OCI-LY1 (cell line): ENCODE measurements at regions not wholly inside any gene's neighbourhood (a gene's known extent, or its start where the extent isn't known, plus 50 kb on each side); places are given as distances from the start of the nearest gene placed in this dataset.

ENCODE experiments used
- H2AFZ ChIP-seq: fragments of 200-600 bp; sonication (generic), shearing (Covaris generic); 2 replicates; pipeline ENCODE4 v1.6.0; 2014; ENCODE audit warnings: antibody characterized with exemption, mild to moderate bottlenecking, low read length
- H3F3A ChIP-seq: fragments of 200-600 bp; sonication (generic), shearing (Covaris generic); 2 replicates; pipeline ENCODE4 v1.6.0; 2014; ENCODE audit warnings: mild to moderate bottlenecking, antibody characterized with exemption, low read length, moderate library complexity; ENCODE audit not compliant: insufficient read depth
- H3K27ac ChIP-seq: fragments of 200-600 bp; sonication (generic); 2 replicates; pipeline ENCODE4 v1.5.1; 2014; ENCODE audit warnings: low read length, mixed run types, mild to moderate bottlenecking, low read depth; ENCODE audit not compliant: poor library complexity, severe bottlenecking
- H3K27me3 ChIP-seq: fragments of 200-600 bp; sonication (generic); 2 replicates; pipeline ENCODE4 v1.6.0; 2014; ENCODE audit warnings: antibody characterized with exemption, mild to moderate bottlenecking, low read length, moderate library complexity; ENCODE audit not compliant: insufficient read depth
- H3K36me3 ChIP-seq: fragments of 200-600 bp; sonication (generic); 2 replicates; pipeline ENCODE4 v1.6.1; 2014; ENCODE audit warnings: mild to moderate bottlenecking, antibody characterized with exemption, low read length, moderate library complexity, mixed read lengths; ENCODE audit not compliant: insufficient read depth
- H3K4me1 ChIP-seq: fragments of 200-600 bp; sonication (generic); 2 replicates; pipeline ENCODE4 v1.5.1; 2014; ENCODE audit warnings: mild to moderate bottlenecking, low read length, moderate library complexity; ENCODE audit not compliant: insufficient read depth, severe bottlenecking
- H3K4me2 ChIP-seq: fragments of 200-600 bp; sonication (generic), shearing (Covaris generic); 2 replicates; pipeline ENCODE4 v1.6.1; 2014; ENCODE audit warnings: low read length
- H3K4me3 ChIP-seq: fragments of 200-600 bp; sonication (generic); 2 replicates; pipeline ENCODE4 v1.5.1; 2014; ENCODE audit warnings: low read length, low read depth, mild to moderate bottlenecking, mixed read lengths; ENCODE audit not compliant: poor library complexity, severe bottlenecking
- H3K79me2 ChIP-seq: fragments of 200-600 bp; shearing (Covaris generic); 2 replicates; pipeline ENCODE4 v1.6.1; 2016; ENCODE audit warnings: mixed run types, low read length, mixed read lengths; ENCODE audit not compliant: insufficient read depth
- H3K9ac ChIP-seq: fragments of 200-600 bp; sonication (generic), shearing (Covaris generic); 2 replicates; pipeline ENCODE4 v1.6.1; 2014; ENCODE audit warnings: mild to moderate bottlenecking, low read length, mixed read lengths
- H3K9me2 ChIP-seq: fragments of 200-600 bp; sonication (generic), shearing (Covaris generic); 2 replicates; pipeline ENCODE4 v1.6.1; 2014; ENCODE audit warnings: low read depth, mild to moderate bottlenecking, low read length, mixed read lengths
- H3K9me3 ChIP-seq: fragments of 200-600 bp; shearing (Covaris generic); 2 replicates; pipeline ENCODE4 v1.6.1; 2014; ENCODE audit warnings: low read length, mixed read lengths
- H4K20me1 ChIP-seq: fragments of 200-600 bp; sonication (generic), shearing (Covaris generic); 2 replicates; pipeline ENCODE4 v1.6.0; 2016; ENCODE audit warnings: mild to moderate bottlenecking, low read length; ENCODE audit not compliant: insufficient read depth
- EZH2 ChIP-seq: fragments of 200-600 bp; sonication (generic), shearing (Covaris generic); IDR thresholded peaks from 2 replicates; pipeline ENCODE4 v1.8.0; 2017; ENCODE audit warnings: borderline replicate concordance, mixed run types, mild to moderate bottlenecking, antibody characterized with exemption, low read length, moderate library complexity, mixed read lengths
- TF ChIP-seq, protein P1 (sequence below): fragments of 200-600 bp; sonication (generic), shearing (Covaris generic); IDR thresholded peaks from 2 replicates; pipeline ENCODE4 v1.5.1; 2017; ENCODE audit warnings: mild to moderate bottlenecking, antibody characterized with exemption, low read length, moderate library complexity, mixed read lengths

DNA sequence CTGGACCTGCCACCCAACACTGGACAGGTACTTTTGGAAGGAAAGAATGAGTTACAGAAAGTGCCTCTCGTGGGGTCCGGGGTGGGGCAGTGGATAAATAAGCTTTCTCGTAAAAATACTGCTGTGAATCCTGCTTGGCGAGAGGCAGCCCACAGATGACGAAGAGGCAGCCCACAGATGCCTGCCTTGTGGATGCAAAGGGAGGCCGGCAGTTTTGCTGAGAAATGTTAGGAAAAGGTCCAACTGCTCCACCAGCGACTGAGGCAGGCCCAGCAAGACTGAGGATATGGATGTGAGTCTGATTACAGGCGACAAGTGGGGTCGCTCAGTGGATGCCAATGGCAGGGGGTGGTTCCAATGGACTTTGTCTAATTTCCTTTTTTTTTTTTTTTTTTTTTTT, 79.1 kb upstream of the PPP1R26 start:
- no peak overlapping the region for H3K4me3 ChIP-seq
- no peaks in the 10 kb centered on the region for H3K4me1 ChIP-seq
- no peaks in the 10 kb centered on the region for H4K20me1 ChIP-seq
- H2AFZ ChIP-seq = no peak overlapping the region
- H3K79me2 ChIP-seq = no peaks in the 10 kb centered on the region
- peaks cover 6% of the 10 kb centered on the region; the same call in 1 of the 2 replicates for H3K27me3 ChIP-seq
- no peaks in the 10 kb centered on the region for H3K36me3 ChIP-seq
- H3K4me2 ChIP-seq = no peak overlapping the region
- H3K27ac ChIP-seq = no peak overlapping the region
- H3K9me3 ChIP-seq = no peaks in the 10 kb centered on the region
- no peak overlapping the region for H3K9ac ChIP-seq
- no peaks in the 10 kb centered on the region for H3F3A ChIP-seq
- H3K9me2 ChIP-seq = no peaks in the 10 kb centered on the region
- TF ChIP-seq, protein P1, sequence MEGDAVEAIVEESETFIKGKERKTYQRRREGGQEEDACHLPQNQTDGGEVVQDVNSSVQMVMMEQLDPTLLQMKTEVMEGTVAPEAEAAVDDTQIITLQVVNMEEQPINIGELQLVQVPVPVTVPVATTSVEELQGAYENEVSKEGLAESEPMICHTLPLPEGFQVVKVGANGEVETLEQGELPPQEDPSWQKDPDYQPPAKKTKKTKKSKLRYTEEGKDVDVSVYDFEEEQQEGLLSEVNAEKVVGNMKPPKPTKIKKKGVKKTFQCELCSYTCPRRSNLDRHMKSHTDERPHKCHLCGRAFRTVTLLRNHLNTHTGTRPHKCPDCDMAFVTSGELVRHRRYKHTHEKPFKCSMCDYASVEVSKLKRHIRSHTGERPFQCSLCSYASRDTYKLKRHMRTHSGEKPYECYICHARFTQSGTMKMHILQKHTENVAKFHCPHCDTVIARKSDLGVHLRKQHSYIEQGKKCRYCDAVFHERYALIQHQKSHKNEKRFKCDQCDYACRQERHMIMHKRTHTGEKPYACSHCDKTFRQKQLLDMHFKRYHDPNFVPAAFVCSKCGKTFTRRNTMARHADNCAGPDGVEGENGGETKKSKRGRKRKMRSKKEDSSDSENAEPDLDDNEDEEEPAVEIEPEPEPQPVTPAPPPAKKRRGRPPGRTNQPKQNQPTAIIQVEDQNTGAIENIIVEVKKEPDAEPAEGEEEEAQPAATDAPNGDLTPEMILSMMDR = no peak
- no peak for TF ChIP-seq EZH2

DNA sequence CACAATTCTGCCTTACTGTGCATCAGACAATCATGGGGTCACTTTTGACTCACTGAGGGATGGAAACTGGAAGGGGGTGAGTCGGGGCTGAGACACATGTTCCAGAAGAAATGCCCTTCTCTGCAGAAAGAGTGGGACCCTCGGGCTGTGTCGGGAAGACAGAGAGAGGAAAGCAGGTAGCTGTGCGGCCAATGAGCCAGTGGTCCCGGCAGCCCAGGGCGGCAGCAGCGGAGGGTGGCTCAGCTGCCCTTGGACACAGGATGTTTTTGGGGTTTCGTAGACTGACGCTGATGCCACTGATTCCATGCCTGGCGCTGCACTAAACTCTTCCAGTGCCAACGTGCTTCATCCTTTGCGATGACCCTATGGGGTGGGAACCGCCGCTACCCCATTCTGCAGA, 78.4 kb upstream of the PPP1R26 start:
- Histone ChIP-seq H2AFZ (no peak overlapping the region), H3K27me3 (peaks cover 6% of the 10 kb centered on the region; the same call in 1 of the 2 replicates), H3K79me2 (no peaks in the 10 kb centered on the region), H3K4me3 (no peak overlapping the region), H3K4me1 (no peaks in the 10 kb centered on the region), H3K27ac (no peak overlapping the region), H3K36me3 (no peaks in the 10 kb centered on the region), H3K9me3 (no peaks in the 10 kb centered on the region), H3K9ac (no peak overlapping the region), H3K9me2 (no peaks in the 10 kb centered on the region), H3K4me2 (no peak overlapping the region), H4K20me1 (no peaks in the 10 kb centered on the region), H3F3A (no peaks in the 10 kb centered on the region)
- TF ChIP-seq, protein P1 = no peak

DNA sequence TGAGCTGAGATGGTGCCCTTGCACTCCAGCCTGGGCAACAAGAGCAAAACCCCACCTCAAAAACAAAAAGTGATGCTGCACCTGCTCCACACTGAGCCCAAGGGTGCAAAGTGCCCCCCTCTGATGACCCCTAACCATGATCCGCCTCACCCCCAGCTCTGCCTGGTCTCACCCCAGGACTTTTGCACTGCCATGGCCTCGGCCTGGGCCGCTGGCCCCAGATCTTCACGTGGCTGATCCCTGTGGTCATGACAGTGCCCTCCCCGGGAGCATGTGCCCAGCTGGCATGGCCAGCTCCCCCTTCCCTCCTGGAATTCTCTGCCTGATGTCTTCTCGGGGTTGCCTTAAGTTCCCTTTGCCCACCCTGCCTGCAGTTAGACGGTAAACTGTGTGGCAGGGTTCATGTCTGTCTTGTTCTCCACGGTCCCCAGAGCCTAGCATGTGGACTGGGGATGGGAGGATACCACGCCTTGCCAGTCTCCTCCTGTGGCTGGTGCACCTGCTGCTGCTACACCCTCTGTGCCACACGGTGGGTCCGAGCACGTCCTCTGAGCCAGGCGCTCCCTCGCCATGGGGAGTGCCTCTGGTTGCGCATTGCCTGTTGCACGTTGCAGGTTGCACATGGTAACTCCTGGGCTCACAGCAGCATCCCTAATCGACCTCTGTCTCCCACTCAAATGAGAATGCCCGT, 77.4 kb upstream of the PPP1R26 start:
- Histone ChIP-seq H3F3A (no peaks in the 10 kb centered on the region), H3K79me2 (no peaks in the 10 kb centered on the region), H3K9me3 (no peaks in the 10 kb centered on the region), H4K20me1 (no peaks in the 10 kb centered on the region), H3K27me3 (peaks cover 9% of the 10 kb centered on the region; the same call in 1 of the 2 replicates), H3K36me3 (no peaks in the 10 kb centered on the region), H3K4me2 (no peak overlapping the region), H3K4me3 (no peak overlapping the region), H3K9ac (no peak overlapping the region), H3K4me1 (no peaks in the 10 kb centered on the region), H2AFZ (no peak overlapping the region), H3K9me2 (no peaks in the 10 kb centered on the region), H3K27ac (no peak overlapping the region)
- TF ChIP-seq EZH2 = no peak
- TF ChIP-seq, protein P1 = no peak
